GM12865 (cell line): ENCODE measurements at regions not wholly inside any gene's neighbourhood (a gene's known extent, or its start where the extent isn't known, plus 50 kb on each side); places are given as distances from the start of the nearest gene placed in this dataset.
A peak's percentile ranks its signal among the peaks of the same experiment; 100 is the strongest.

Source experiments
- DNase-seq: peaks from one replicate; pipeline ENCODE4 v3.0.0; 2010; ENCODE audit warnings: low read depth
- H3K4me3 ChIP-seq: 2 replicates; pipeline ENCODE4 v1.5.1; 2011; ENCODE audit warnings: mild to moderate bottlenecking, low read depth, low read length, control low read depth
- TF ChIP-seq, protein P1 (sequence below): IDR thresholded peaks from 2 replicates; pipeline ENCODE4 v1.5.1; 2011; ENCODE audit warnings: low read length, control low read depth, low read depth, inconsistent platforms; ENCODE audit not compliant: insufficient read depth; ENCODE audit errors: missing control alignments

DNA sequence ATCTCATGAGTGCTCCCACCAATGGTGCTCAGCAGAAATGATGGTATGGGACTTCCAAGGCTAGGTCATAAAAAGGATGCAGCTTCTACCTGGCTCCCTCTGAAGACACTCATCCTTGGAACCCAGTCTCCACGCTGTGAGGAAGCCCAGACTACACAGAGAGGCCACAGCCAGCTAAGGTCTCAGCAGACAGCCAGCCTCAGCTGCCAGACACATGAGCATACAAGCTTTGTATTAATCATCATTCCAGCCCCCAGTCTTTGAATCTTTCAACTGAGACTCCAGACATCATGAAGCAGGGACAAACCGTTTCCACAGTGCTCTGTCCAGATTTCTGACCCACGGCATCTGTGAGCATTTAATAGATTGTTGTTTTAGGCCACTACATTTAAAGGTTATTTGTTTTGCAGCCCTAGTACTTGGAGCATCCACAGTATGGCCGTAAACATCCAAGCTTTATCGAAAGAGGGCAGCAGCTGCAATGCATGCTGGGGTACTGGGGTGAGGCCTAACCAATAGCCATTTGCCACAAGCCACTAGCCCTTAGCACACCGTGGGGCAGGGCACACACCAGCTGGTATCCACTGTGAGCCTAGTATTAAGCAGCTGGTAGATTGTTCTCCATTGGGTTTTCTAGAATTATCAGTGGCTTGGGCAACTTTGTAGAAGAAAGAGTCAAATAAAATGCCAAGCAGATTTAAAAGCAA lies 449.1 kb downstream of the BCOR start:
- H3K4me3 ChIP-seq, result no peak overlapping the region
- TF ChIP-seq, protein P1, sequence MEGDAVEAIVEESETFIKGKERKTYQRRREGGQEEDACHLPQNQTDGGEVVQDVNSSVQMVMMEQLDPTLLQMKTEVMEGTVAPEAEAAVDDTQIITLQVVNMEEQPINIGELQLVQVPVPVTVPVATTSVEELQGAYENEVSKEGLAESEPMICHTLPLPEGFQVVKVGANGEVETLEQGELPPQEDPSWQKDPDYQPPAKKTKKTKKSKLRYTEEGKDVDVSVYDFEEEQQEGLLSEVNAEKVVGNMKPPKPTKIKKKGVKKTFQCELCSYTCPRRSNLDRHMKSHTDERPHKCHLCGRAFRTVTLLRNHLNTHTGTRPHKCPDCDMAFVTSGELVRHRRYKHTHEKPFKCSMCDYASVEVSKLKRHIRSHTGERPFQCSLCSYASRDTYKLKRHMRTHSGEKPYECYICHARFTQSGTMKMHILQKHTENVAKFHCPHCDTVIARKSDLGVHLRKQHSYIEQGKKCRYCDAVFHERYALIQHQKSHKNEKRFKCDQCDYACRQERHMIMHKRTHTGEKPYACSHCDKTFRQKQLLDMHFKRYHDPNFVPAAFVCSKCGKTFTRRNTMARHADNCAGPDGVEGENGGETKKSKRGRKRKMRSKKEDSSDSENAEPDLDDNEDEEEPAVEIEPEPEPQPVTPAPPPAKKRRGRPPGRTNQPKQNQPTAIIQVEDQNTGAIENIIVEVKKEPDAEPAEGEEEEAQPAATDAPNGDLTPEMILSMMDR, result no peak
- no peak for DNase-seq

DNA sequence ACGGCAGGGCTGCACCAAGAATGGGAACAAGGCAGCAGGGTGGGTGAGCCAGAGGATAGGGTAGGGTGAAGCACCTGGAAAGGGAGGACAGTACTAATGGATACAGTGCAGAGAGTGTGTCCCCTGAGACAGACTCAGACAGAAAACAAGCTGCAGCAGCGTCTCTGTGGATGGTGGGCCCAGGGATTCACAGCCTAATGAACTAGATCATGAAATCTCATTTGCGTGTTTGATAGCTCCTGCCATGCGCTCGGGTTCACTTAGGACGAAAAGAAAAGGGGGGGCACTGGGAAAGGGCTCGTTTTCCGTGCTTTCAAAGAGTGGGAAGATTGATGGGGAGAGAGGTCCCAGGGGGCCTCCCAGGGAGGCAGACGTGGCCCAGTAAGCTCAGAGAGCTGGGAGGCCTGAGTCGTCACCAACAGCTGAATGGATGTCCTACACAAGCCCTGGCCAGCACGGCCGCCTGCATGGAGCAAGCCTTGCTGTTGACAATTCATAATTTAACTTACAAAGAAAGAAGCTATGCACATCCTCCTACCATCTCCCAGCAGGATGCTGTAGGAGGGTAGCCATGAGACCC lies 446.9 kb downstream of the BCOR start:
- TF ChIP-seq, protein P1, result no peak
- no peak for DNase-seq
- H3K4me3 ChIP-seq, result no peak overlapping the region

GRCh38 chrX:39652336-39652735 lies 445.4 kb downstream of the BCOR start:
- DNase-seq, result peak; percentile 55
- TF ChIP-seq, protein P1, result peak; percentile 44
- no peak overlapping the region for H3K4me3 ChIP-seq

DNA sequence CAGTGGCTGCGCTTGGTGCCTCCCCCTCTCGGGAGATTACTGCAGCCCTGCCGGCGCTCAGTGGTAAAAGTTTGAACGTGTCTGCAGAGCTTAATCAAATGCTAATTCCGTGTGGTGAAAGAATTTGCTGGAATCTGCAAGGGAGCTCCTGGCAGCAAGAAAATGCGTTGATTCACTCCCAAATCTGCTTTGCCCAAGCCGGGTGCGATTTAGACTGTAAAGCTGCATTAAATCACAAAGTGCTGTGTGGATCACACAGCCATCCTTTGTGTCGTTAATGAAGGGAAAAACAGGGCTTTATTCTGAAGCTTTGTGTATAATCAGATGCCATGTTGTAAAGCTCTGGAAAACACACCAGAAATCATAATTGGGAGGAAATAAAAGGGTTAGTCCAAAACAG lies 444.1 kb downstream of the BCOR start:
- no peak overlapping the region for H3K4me3 ChIP-seq
- DNase-seq, result no peak
- TF ChIP-seq, protein P1, result no peak

GRCh38 chrX:39654183-39654925 lies 443.4 kb downstream of the BCOR start:
- TF ChIP-seq, protein P1, result no peak
- no peak for DNase-seq
- no peak overlapping the region for H3K4me3 ChIP-seq

DNA sequence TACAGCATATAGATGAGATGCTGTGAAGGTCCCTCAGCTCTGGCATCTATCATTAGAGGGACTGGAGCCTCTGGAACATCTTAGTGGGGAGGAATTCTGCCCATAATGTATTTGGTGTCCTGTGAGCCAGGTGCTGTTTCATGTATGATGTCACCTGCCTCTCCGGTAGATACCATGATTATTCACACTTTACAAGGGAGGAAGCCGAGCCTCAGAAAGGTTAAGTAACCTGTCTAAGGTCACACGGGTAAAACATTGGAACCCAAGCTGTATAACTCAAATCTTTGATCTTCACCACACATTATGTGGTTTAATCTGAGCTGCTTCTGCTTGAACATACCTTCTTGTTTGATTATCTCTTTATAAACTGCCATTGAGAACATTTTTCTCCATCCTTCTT lies 442.8 kb downstream of the BCOR start:
- H3K4me3 ChIP-seq, result no peak overlapping the region
- TF ChIP-seq, protein P1, result no peak
- DNase-seq, result no peak
